ENCODE measurements at regions not wholly inside any gene's neighbourhood (a gene's known extent, or its start where the extent isn't known, plus 50 kb on each side); places are given as distances from the start of the nearest gene placed in this dataset.

GRCh38 chr2:83630351-83630750 is 828.7 kb downstream of the SUCLG1 start (continued):
- no peak for TF ChIP-seq MEIS1 (CRISPR knock-in tag; IDR thresholded peaks at IDR 0.05; ENCODE audit: borderline replicate concordance)
- TF ChIP-seq ZSCAN16 (tag by site-specific recombination; IDR thresholded peaks at IDR 0.05): no peak
- no peak for TF ChIP-seq ZNF449 (tag by site-specific recombination; IDR thresholded peaks at IDR 0.05)
- TF ChIP-seq PBX3 (CRISPR knock-in tag; IDR thresholded peaks at IDR 0.05): no peak
- TF ChIP-seq KLF17 (tag by site-specific recombination; IDR thresholded peaks at IDR 0.05): no peak
- no peak for TF ChIP-seq ZNF530 (tag by site-specific recombination; IDR thresholded peaks at IDR 0.05; ENCODE audit: low read depth)
- TF ChIP-seq ZBTB20 (tag by site-specific recombination; IDR thresholded peaks at IDR 0.05): no peak

- Histone ChIP-seq H3K36me3 (ENCODE audit: control insufficient read depth in 2 of 2, insufficient read depth in 1 of 2, low read length in 2 of 2) (no peaks in the 10 kb centered on the region), H3K4me3 (ENCODE audit: low read depth, low read length) (no peak overlapping the region), H3K27ac (ENCODE audit: extremely low read depth, low read depth, low read length) (no peak overlapping the region), H3K4me1 (ENCODE audit: control insufficient read depth, insufficient read depth, low read length) (no peaks in the 10 kb centered on the region), H3K9me3 (ENCODE audit: control insufficient read depth, insufficient read depth, low read depth, low read length) (no peaks in the 10 kb centered on the region)
- POLR2A ChIA-PET: no interaction called here
- TF ChIP-seq ZBTB1 (tag by site-specific recombination; IDR thresholded peaks at IDR 0.05) (no peak), ZNF776 (tag by site-specific recombination; IDR thresholded peaks at IDR 0.05; ENCODE audit: borderline replicate concordance) (no peak), ZFP3 (tag by site-specific recombination; IDR thresholded peaks at IDR 0.05; ENCODE audit: low read depth) (no peak), ZNF324 (tag by site-specific recombination; IDR thresholded peaks at IDR 0.05) (no peak), TRIM28 (IDR thresholded peaks at IDR 0.05; ENCODE audit: borderline replicate concordance, low read length) (no peak), ZNF707 (tag by site-specific recombination; IDR thresholded peaks at IDR 0.05) (no peak), ZNF571 (tag by site-specific recombination; IDR thresholded peaks at IDR 0.05) (no peak), ZNF843 (tag by site-specific recombination; IDR thresholded peaks at IDR 0.05) (no peak), ZNF26 (tag by site-specific recombination; IDR thresholded peaks at IDR 0.05) (no peak), HIC1 (tag by site-specific recombination; IDR thresholded peaks at IDR 0.05) (no peak), ZNF398 (tag by site-specific recombination; IDR thresholded peaks at IDR 0.05) (no peak), ZNF610 (tag by site-specific recombination; IDR thresholded peaks at IDR 0.05; ENCODE audit: borderline replicate concordance) (no peak)
- CTCF ChIA-PET: no interaction called here
These were observed 843.6 kb downstream of the SUCLG1 start for GRCh38 chr2:83615511-83615910.

Data from HEK293 (cell line).